ENCODE measurements at regions not wholly inside any gene's neighbourhood (a gene's known extent, or its start where the extent isn't known, plus 50 kb on each side); places are given as distances from the start of the nearest gene placed in this dataset.

DNA sequence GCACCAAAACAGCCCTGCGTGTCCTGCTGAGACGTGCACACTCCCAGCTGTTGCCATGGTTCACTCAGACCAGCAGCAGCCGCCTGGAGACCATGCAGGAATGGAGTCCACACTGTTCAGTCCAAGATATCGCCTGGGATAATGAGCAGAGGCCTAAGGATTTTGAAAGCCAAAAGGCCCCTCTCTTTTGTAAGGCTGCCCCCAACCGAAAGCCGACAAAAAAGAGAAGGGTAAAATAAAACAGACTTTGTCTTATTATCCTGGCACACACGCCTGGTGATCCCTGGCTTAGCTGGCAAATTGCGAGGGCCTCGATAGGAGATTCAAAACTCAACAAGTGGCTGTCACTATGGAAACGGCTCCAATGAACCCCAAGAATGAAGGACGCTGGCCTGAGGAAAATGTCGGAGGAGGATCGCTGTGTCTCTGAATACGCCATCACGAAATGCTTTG lies 263.6 kb downstream of the SKIDA1 start:
- TF ChIP-seq, protein P1, sequence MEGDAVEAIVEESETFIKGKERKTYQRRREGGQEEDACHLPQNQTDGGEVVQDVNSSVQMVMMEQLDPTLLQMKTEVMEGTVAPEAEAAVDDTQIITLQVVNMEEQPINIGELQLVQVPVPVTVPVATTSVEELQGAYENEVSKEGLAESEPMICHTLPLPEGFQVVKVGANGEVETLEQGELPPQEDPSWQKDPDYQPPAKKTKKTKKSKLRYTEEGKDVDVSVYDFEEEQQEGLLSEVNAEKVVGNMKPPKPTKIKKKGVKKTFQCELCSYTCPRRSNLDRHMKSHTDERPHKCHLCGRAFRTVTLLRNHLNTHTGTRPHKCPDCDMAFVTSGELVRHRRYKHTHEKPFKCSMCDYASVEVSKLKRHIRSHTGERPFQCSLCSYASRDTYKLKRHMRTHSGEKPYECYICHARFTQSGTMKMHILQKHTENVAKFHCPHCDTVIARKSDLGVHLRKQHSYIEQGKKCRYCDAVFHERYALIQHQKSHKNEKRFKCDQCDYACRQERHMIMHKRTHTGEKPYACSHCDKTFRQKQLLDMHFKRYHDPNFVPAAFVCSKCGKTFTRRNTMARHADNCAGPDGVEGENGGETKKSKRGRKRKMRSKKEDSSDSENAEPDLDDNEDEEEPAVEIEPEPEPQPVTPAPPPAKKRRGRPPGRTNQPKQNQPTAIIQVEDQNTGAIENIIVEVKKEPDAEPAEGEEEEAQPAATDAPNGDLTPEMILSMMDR (conservative IDR thresholded peaks at IDR 0.05 in 1 of 2, IDR thresholded peaks at IDR 0.05 in 1 of 2; ENCODE audit: low read depth in 1 of 2, low read length in 2 of 2), result no peak
- TF ChIP-seq EZH2 (IDR thresholded peaks at IDR 0.05; ENCODE audit: low read length, missing control alignments), result no peak
